PC-9 (cell line): ENCODE measurements at regions not wholly inside any gene's neighbourhood (a gene's known extent, or its start where the extent isn't known, plus 50 kb on each side); places are given as distances from the start of the nearest gene placed in this dataset.

Experiments
- BruUV-seq: library from RNA; stranded (reverse); fragments of 400-500 nt; replicated peaks from 2 replicates; lab custom pipeline; 2021; lab: Mats Ljungman, UMichigan
- CTCF ChIA-PET: fragments of 300-600 bp; sonication (Branson Sonifier 250); formaldehyde crosslinking; loops from one replicate; lab custom pipeline; 2022; ENCODE audit warnings: antibody characterized with exemption; lab: Charles Lee
- POLR2A ChIA-PET: fragments of 300-600 bp; sonication (Branson Sonifier 250); formaldehyde crosslinking; loops from one replicate; lab custom pipeline; 2022; ENCODE audit warnings: antibody characterized with exemption; ENCODE audit not compliant: unreplicated experiment; lab: Charles Lee
- DNase-seq, 2 experiments: peaks; one replicate each; pipeline versions ENCODE4 v3.0.0 to v3.0.0-alpha.2; 2015 to 2022; ENCODE audit warnings: mixed read lengths in 1 of 2
- H2AFZ ChIP-seq: fragments of 200-600 bp; sonication (generic); 2 replicates; pipeline ENCODE4 v1.8.1; 2017; ENCODE audit warnings: antibody characterized with exemption
- H3F3A ChIP-seq: fragments of 200-600 bp; sonication (generic); 2 replicates; pipeline ENCODE4 v1.8.1; 2017; ENCODE audit warnings: antibody characterized with exemption, mild to moderate bottlenecking, low read depth; ENCODE audit not compliant: insufficient read depth
- H3K27ac ChIP-seq: fragments of 200-600 bp; sonication (generic); 2 replicates; pipeline ENCODE4 v1.6.1; 2016; ENCODE audit warnings: mixed run types
- H3K27me3 ChIP-seq: fragments of 200-600 bp; sonication (generic); 2 replicates; pipeline ENCODE4 v1.6.1; 2016; ENCODE audit warnings: low read depth, mixed run types; ENCODE audit not compliant: insufficient read depth
- H3K36me3 ChIP-seq: fragments of 200-600 bp; sonication (generic); 2 replicates; pipeline ENCODE4 v1.6.1; 2016; ENCODE audit warnings: low read depth, mixed run types
- H3K4me1 ChIP-seq: fragments of 200-600 bp; sonication (generic); replicated peaks from 2 replicates; pipeline ENCODE4 v1.6.1; 2016; ENCODE audit warnings: mixed run types; ENCODE audit not compliant: insufficient read depth
- H3K4me2 ChIP-seq: fragments of 200-600 bp; sonication (generic); 2 replicates; pipeline ENCODE4 v1.6.1; 2017; ENCODE audit warnings: mixed run types
- H3K4me3 ChIP-seq: fragments of 200-600 bp; sonication (generic); 2 replicates; pipeline ENCODE4 v1.6.1; 2016; ENCODE audit warnings: mixed run types
- H3K79me2 ChIP-seq: fragments of 200-600 bp; sonication (generic); 2 replicates; pipeline ENCODE4 v1.6.1; 2017; ENCODE audit warnings: low read depth, mixed run types
- H3K9me2 ChIP-seq: fragments of 200-600 bp; sonication (generic); 2 replicates; pipeline ENCODE4 v1.8.1; 2017; ENCODE audit warnings: mild to moderate bottlenecking; ENCODE audit not compliant: insufficient read depth
- H3K9me3 ChIP-seq: fragments of 200-600 bp; sonication (generic); 2 replicates; pipeline ENCODE4 v1.8.1; 2016; ENCODE audit warnings: low read depth; ENCODE audit not compliant: insufficient read depth
- H4K20me1 ChIP-seq: fragments of 200-600 bp; sonication (generic); 2 replicates; pipeline ENCODE4 v1.8.1; 2017; ENCODE audit not compliant: insufficient read depth
- CTCF ChIP-seq: fragments of 200-600 bp; sonication (generic); conservative IDR thresholded peaks from 2 replicates; pipeline ENCODE4 v1.6.1; 2017; ENCODE audit warnings: mixed run types, antibody characterized with exemption, mild to moderate bottlenecking, moderate library complexity
- EZH2 ChIP-seq: fragments of 200-600 bp; sonication (generic); IDR thresholded peaks from 2 replicates; pipeline ENCODE4 v1.8.0; 2017; ENCODE audit warnings: antibody characterized with exemption, low read depth
- intact Hi-C: fragments of 100-400 bp; cut with micrococcal nuclease; formaldehyde crosslinking; loops from one replicate; pipeline ENCODE4 v1.10.0; 2022; ENCODE audit not compliant: unreplicated experiment

GRCh38 chr21:15242906-15243305, 178.1 kb upstream of the NRIP1 start:
- Histone ChIP-seq H3K36me3 (no peaks in the 10 kb centered on the region), H3K4me3 (no peak overlapping the region), H3K27me3 (no peaks in the 10 kb centered on the region), H3K4me1 (0 out of 2 replicates have a peak, but pooled peaks cover 14% of the 10 kb centered on the region), H3K79me2 (no peaks in the 10 kb centered on the region), H3K9me2 (no peaks in the 10 kb centered on the region), H3K9me3 (peaks cover 3% of the 10 kb centered on the region; the same call in 1 of the 2 replicates), H3K27ac (no peak overlapping the region), H2AFZ (no peak overlapping the region), H3F3A (no peaks in the 10 kb centered on the region), H4K20me1 (no peaks in the 10 kb centered on the region), H3K4me2 (no peak overlapping the region)
- no TSS peak for BruUV-seq
- no peak for TF ChIP-seq CTCF
- TF ChIP-seq EZH2: no peak
- POLR2A ChIA-PET: no interaction called here
- intact Hi-C loops: no loop called here
- no peak for DNase-seq
- CTCF ChIA-PET: no interaction called here

- Histone ChIP-seq H3F3A (no peaks in the 10 kb centered on the region), H3K4me3 (no peak overlapping the region), H3K27ac (no peak overlapping the region), H3K9me3 (peaks cover 3% of the 10 kb centered on the region; the same call in 1 of the 2 replicates), H3K4me1 (0 out of 2 replicates have a peak, but pooled peaks cover 14% of the 10 kb centered on the region), H3K79me2 (no peaks in the 10 kb centered on the region), H2AFZ (no peak overlapping the region), H3K9me2 (no peaks in the 10 kb centered on the region), H3K4me2 (no peak overlapping the region), H3K36me3 (no peaks in the 10 kb centered on the region), H3K27me3 (no peaks in the 10 kb centered on the region), H4K20me1 (no peaks in the 10 kb centered on the region)
- intact Hi-C loops: no loop called here
- CTCF ChIA-PET: no interaction called here
- no peak for TF ChIP-seq CTCF
- TF ChIP-seq EZH2: no peak
- POLR2A ChIA-PET: no interaction called here
- BruUV-seq: no TSS peak
- no peak for DNase-seq
Observed at GRCh38 chr21:15243406-15243805, 178.6 kb upstream of the NRIP1 start.

- no peaks in the 10 kb centered on the region for H3K36me3 ChIP-seq
- no TSS peak for BruUV-seq
- CTCF ChIA-PET: no interaction called here
- no peaks in the 10 kb centered on the region for H3K79me2 ChIP-seq
- H3K27ac ChIP-seq: no peak overlapping the region
- no peaks in the 10 kb centered on the region for H3K27me3 ChIP-seq
- no peaks in the 10 kb centered on the region for H3F3A ChIP-seq
- peaks cover 3% of the 10 kb centered on the region; the same call in 1 of the 2 replicates for H3K9me3 ChIP-seq
- TF ChIP-seq EZH2 (no peak), CTCF (no peak)
- no peak overlapping the region for H3K4me3 ChIP-seq
- H4K20me1 ChIP-seq: no peaks in the 10 kb centered on the region
- POLR2A ChIA-PET: no interaction called here
- no peak overlapping the region for H2AFZ ChIP-seq
- H3K4me1 ChIP-seq: peaks cover 22% of the 10 kb centered on the region
- DNase-seq: no peak
- intact Hi-C loops: no loop called here
- H3K9me2 ChIP-seq: no peaks in the 10 kb centered on the region
- H3K4me2 ChIP-seq: no peak overlapping the region
Observed at GRCh38 chr21:15247613-15248012, 182.8 kb upstream of the NRIP1 start.
